ENCODE measurements at regions not wholly inside any gene's neighbourhood (a gene's known extent, or its start where the extent isn't known, plus 50 kb on each side); places are given as distances from the start of the nearest gene placed in this dataset.

DNA sequence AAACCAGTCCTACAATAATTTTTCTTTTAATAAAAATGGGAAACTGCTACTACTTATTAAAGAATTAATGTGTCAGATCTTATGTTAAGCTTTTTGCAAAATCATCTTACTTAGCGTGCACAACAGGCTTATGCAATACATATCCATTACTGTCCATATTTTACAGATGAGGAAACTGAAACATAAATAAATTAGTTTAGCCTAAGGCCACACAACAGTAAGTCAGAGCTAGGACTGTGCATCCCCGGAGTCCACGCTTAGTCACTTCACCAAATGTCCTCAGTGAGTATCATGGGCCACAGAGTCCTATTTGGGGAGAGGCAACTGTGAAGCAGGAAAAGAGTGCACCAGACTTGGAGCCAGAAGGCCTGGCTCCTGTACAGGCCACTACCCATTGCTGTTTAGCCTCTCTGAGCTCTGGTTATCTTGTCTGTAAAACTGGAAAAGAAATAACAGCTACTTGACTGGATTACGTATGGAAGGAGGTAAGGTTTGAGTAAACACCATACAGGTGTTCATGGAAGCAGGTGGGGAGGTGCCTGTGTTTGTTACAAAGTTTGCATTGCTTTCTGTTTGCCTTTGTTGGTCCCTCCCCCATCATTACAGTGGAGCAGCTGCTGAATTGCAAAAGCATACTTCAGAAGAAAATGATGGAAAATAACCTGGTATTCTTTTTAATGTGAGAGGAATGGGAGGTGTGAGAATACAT is 192.8 kb downstream of the FCRL5 start:
- H4K5ac ChIP-seq (ENCODE audit: low read depth, low read length), result no peak overlapping the region
- H2BK120ac ChIP-seq (ENCODE audit: low read depth, low read length), result no peak overlapping the region
- no peak overlapping the region for H3K14ac ChIP-seq (replicated peaks; ENCODE audit: low read depth, low read length)
- no peak for ATAC-seq (ENCODE audit: low read depth)
- no peak overlapping the region for H3K56ac ChIP-seq (ENCODE audit: extremely low read depth, insufficient read depth, low read length)
- no peak overlapping the region for H4K8ac ChIP-seq (ENCODE audit: low read depth in 2 of 2, low read length in 2 of 2)
- H2BK5ac ChIP-seq (ENCODE audit: low read depth, low read length, poor library complexity, severe bottlenecking), result no peak overlapping the region
- no peaks in the 10 kb centered on the region for H3K79me1 ChIP-seq (ENCODE audit: low read depth in 1 of 2, low read length in 2 of 2)
- no peak overlapping the region for H2AK5ac ChIP-seq (ENCODE audit: low read depth, low read length)
- H3K4me1 ChIP-seq (ENCODE audit: control insufficient read depth, insufficient read depth, low read length), result no peaks in the 10 kb centered on the region
- in situ Hi-C loops (cut with MboI; ENCODE audit: low sequenced_read_pairs) (loop anchor here (25.0 kb wide), 1 partner anchor 778 kb away; a partner anchor contains a TSS), intact Hi-C loops (cut with micrococcal nuclease) (loop anchor here (10.0 kb wide), 1 partner anchor 265 kb away; the partner anchor contains the start of gene ETV3L), dilution Hi-C loops (cut with HindIII; ENCODE audit: low sequenced_read_pairs, unreplicated experiment) (no loop called here)
- DNase-seq, result no peak
- H3K9me3 ChIP-seq (ENCODE audit: control insufficient read depth, insufficient read depth, low read length), result no peaks in the 10 kb centered on the region
- ChIA-PET POLR2A (ENCODE audit: unreplicated experiment) (no interaction called here), CTCF (interaction anchor here (1.2 kb wide), 1 partner anchor 10 kb away, joined by 3 read pairs; no protein-coding TSS in a partner anchor)
- H2AFZ ChIP-seq (replicated peaks; ENCODE audit: low read length, poor library complexity), result no peak overlapping the region
- 55% methylated on average over 2 of the region's 4 CpGs; no CpG with 5 or more reads in 1 of the 2 experiments for WGBS, 2 experiments (ENCODE audit: extremely low coverage in 2 of 2, insufficient read length in 1 of 2)
- no peak overlapping the region for H3K9ac ChIP-seq (ENCODE audit: low read depth, low read length)
- no peaks in the 10 kb centered on the region for H3K36me3 ChIP-seq (ENCODE audit: control insufficient read depth, insufficient read depth, low read length)
- peaks cover 2% of the 10 kb centered on the region; the same call in 1 of the 2 replicates for H3K27me3 ChIP-seq (ENCODE audit: control insufficient read depth, insufficient read depth, low read length)
- BruUV-seq (replicated peaks), result no TSS peak
- no peak overlapping the region for H3K18ac ChIP-seq (ENCODE audit: low read depth, low read length)
- no peaks in the 10 kb centered on the region for H4K20me1 ChIP-seq (ENCODE audit: insufficient read depth, low read length)
- H2AK9ac ChIP-seq (replicated peaks; ENCODE audit: low read depth, low read length, poor library complexity), result no peak overlapping the region
- no peak overlapping the region for H3K4me2 ChIP-seq (ENCODE audit: low read depth, low read length)
- no peaks in the 10 kb centered on the region for H3K9me1 ChIP-seq (ENCODE audit: insufficient read depth, low read length)
- no peak overlapping the region for H4K91ac ChIP-seq (ENCODE audit: insufficient read depth, low read depth, low read length)
- no peak overlapping the region for H3K27ac ChIP-seq (ENCODE audit: insufficient read depth, low read length)
- H3K4me3 ChIP-seq (ENCODE audit: insufficient read depth, low read depth, low read length), result no peak overlapping the region
- no peak overlapping the region for H3K23ac ChIP-seq (ENCODE audit: low read depth, low read length)
- TF ChIP-seq MAFK (IDR thresholded peaks at IDR 0.05; ENCODE audit: low read depth, low read length), result no peak
- no peak for TF ChIP-seq NFE2L2 (IDR thresholded peaks at IDR 0.05; ENCODE audit: low read depth, low read length)
- TF ChIP-seq, protein P1, sequence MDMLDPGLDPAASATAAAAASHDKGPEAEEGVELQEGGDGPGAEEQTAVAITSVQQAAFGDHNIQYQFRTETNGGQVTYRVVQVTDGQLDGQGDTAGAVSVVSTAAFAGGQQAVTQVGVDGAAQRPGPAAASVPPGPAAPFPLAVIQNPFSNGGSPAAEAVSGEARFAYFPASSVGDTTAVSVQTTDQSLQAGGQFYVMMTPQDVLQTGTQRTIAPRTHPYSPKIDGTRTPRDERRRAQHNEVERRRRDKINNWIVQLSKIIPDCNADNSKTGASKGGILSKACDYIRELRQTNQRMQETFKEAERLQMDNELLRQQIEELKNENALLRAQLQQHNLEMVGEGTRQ (IDR thresholded peaks at IDR 0.05; ENCODE audit: low read depth, low read length), result no peak
- no peak for TF ChIP-seq MXI1 (IDR thresholded peaks at IDR 0.05; ENCODE audit: borderline replicate concordance, low read depth, low read length)
- TF ChIP-seq BHLHE40 (IDR thresholded peaks at IDR 0.05; ENCODE audit: low read depth, low read length), result no peak
- no peak for TF ChIP-seq FOS (IDR thresholded peaks at IDR 0.05; ENCODE audit: low read depth, low read length)
- no peak for TF ChIP-seq MAZ (IDR thresholded peaks at IDR 0.05; ENCODE audit: borderline replicate concordance, low read depth, low read length)
- TF ChIP-seq RCOR1 (IDR thresholded peaks at IDR 0.05; ENCODE audit: insufficient replicate concordance, low read length), result no peak
- no peak for TF ChIP-seq CHD1 (IDR thresholded peaks at IDR 0.05; ENCODE audit: low read depth, low read length)
- TF ChIP-seq RFX5 (IDR thresholded peaks at IDR 0.05; ENCODE audit: low read depth, low read length), result no peak
- no peak for TF ChIP-seq CEBPB (IDR thresholded peaks at IDR 0.05; ENCODE audit: low read depth, low read length)
- TF ChIP-seq, protein P2, sequence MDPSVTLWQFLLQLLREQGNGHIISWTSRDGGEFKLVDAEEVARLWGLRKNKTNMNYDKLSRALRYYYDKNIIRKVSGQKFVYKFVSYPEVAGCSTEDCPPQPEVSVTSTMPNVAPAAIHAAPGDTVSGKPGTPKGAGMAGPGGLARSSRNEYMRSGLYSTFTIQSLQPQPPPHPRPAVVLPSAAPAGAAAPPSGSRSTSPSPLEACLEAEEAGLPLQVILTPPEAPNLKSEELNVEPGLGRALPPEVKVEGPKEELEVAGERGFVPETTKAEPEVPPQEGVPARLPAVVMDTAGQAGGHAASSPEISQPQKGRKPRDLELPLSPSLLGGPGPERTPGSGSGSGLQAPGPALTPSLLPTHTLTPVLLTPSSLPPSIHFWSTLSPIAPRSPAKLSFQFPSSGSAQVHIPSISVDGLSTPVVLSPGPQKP (IDR thresholded peaks at IDR 0.05; ENCODE audit: borderline replicate concordance, low read depth, low read length), result no peak
- no peak for TF ChIP-seq RAD21 (IDR thresholded peaks at IDR 0.05; ENCODE audit: low read length)
- TF ChIP-seq, protein P3, sequence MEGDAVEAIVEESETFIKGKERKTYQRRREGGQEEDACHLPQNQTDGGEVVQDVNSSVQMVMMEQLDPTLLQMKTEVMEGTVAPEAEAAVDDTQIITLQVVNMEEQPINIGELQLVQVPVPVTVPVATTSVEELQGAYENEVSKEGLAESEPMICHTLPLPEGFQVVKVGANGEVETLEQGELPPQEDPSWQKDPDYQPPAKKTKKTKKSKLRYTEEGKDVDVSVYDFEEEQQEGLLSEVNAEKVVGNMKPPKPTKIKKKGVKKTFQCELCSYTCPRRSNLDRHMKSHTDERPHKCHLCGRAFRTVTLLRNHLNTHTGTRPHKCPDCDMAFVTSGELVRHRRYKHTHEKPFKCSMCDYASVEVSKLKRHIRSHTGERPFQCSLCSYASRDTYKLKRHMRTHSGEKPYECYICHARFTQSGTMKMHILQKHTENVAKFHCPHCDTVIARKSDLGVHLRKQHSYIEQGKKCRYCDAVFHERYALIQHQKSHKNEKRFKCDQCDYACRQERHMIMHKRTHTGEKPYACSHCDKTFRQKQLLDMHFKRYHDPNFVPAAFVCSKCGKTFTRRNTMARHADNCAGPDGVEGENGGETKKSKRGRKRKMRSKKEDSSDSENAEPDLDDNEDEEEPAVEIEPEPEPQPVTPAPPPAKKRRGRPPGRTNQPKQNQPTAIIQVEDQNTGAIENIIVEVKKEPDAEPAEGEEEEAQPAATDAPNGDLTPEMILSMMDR (conservative IDR thresholded peaks at IDR 0.05; ENCODE audit: low read depth, low read length), result no peak
- no peak for TF ChIP-seq SMC3 (IDR thresholded peaks at IDR 0.05; ENCODE audit: low read depth, low read length)
- no peak for TF ChIP-seq POLR2A (IDR thresholded peaks at IDR 0.05; ENCODE audit: low read depth, low read length)
- H2BK15ac ChIP-seq (ENCODE audit: low read depth, low read length), result no peak overlapping the region
- H3K4ac ChIP-seq (ENCODE audit: low read depth, low read length), result no peak overlapping the region
- H2BK20ac ChIP-seq (ENCODE audit: low read depth, low read length), result no peak overlapping the region
